K562 (cell line): ENCODE measurements at regions not wholly inside any gene's neighbourhood (a gene's known extent, or its start where the extent isn't known, plus 50 kb on each side); places are given as distances from the start of the nearest gene placed in this dataset.

Experiments
- ATAC-seq: fragments of 200-7000 bp; cut with Tn5 transposase; 3 replicates; pipeline ENCODE4 v1.9.1; 2020; ENCODE audit warnings: moderate library complexity
- BruUV-seq: library from RNA; stranded (reverse); fragments of 400-500 nt; replicated peaks from 2 replicates; lab custom pipeline; 2021; lab: Mats Ljungman, UMichigan
- CTCF ChIA-PET: fragments of 300-600 bp; formaldehyde crosslinking; extraction: SDS; loops from one replicate; lab custom pipeline; 2021; ENCODE audit warnings: low intra/inter-chr PET ratio; lab: Yijun Ruan, JAX
- POLR2A ChIA-PET: fragments of 300-600, 350-650 bp; sonication (Branson Sonifier 250); formaldehyde crosslinking; extraction: SDS; loops from one replicate; lab custom pipeline; 2021; ENCODE audit warnings: antibody characterized with exemption, inconsistent platforms; lab: Yijun Ruan, JAX
- DNase-seq, 4 experiments: peaks; one replicate each; pipeline versions ENCODE4 v3.0.0 to v3.0.0-alpha.2; 2011 to 2018; ENCODE audit warnings: low spot score in 3 of 4, mixed read lengths in 3 of 4; ENCODE audit errors: extremely low read depth in 1 of 4
- FAIRE-seq: peaks from 2 replicates; lab custom pipeline; 2011; peaks lifted over from hg19 to GRCh38; lab: Jason Lieb, UNC
- H2AFZ ChIP-seq: 2 replicates; pipeline ENCODE4 v1.6.0; 2011; ENCODE audit warnings: low read depth, low read length, control low read depth, inconsistent platforms
- H3K27ac ChIP-seq: fragments of 200-600 bp; 3 replicates; pipeline ENCODE4 v1.8.0; 2011; ENCODE audit warnings: low read depth, mild to moderate bottlenecking, control low read depth, inconsistent platforms, low read length, moderate library complexity, mixed read lengths; ENCODE audit errors: extremely low read depth
- H3K27me3 ChIP-seq, 2 experiments: fragments of 300-600 bp in 1 of 2; 2 replicates in 1 of 2; 3 replicates in 1 of 2; pipeline versions ENCODE4 v1.6.0 to v1.8.0; 2011; ENCODE audit warnings: inconsistent platforms in 2 of 2, low read length in 2 of 2, mild to moderate bottlenecking in 1 of 2, mixed read lengths in 1 of 2, moderate library complexity in 1 of 2; ENCODE audit not compliant: control insufficient read depth in 2 of 2, insufficient read depth in 2 of 2
- H3K36me3 ChIP-seq: fragments of 300-600 bp; 3 replicates; pipeline ENCODE4 v1.8.0; 2011; ENCODE audit warnings: mild to moderate bottlenecking, low read length, inconsistent platforms; ENCODE audit not compliant: control insufficient read depth, insufficient read depth
- H3K4me1 ChIP-seq, 2 experiments: fragments of 200-600 bp in 1 of 2; replicated peaks in 1 of 2; 2 replicates in 1 of 2; 3 replicates in 1 of 2; pipeline versions ENCODE4 v1.5.1 to v1.8.0; 2011; ENCODE audit warnings: inconsistent platforms in 2 of 2, low read length in 2 of 2, mild to moderate bottlenecking in 1 of 2, mixed read lengths in 1 of 2, moderate library complexity in 1 of 2; ENCODE audit not compliant: control insufficient read depth in 2 of 2, insufficient read depth in 2 of 2
- H3K4me2 ChIP-seq: 2 replicates; pipeline ENCODE4 v1.6.1; 2011; ENCODE audit warnings: low read length, control low read depth, inconsistent platforms, mixed read lengths; ENCODE audit not compliant: insufficient read depth
- H3K4me3 ChIP-seq: fragments of 200-600 bp; sonication (generic), shearing (Covaris generic); 2 replicates; pipeline ENCODE4 v1.5.1; 2016; ENCODE audit warnings: control low read depth, inconsistent platforms
- H3K79me2 ChIP-seq: fragments of 200-600 bp; 3 replicates; pipeline ENCODE4 v1.8.0; 2011; ENCODE audit warnings: low read length, inconsistent platforms; ENCODE audit not compliant: control insufficient read depth, insufficient read depth
- H3K9ac ChIP-seq, 2 experiments: 2 replicates each; pipeline versions ENCODE4 v1.6.0 to v1.6.1; 2011; ENCODE audit warnings: low read depth in 2 of 2, low read length in 2 of 2, control low read depth in 1 of 2, inconsistent platforms in 1 of 2, mild to moderate bottlenecking in 1 of 2, mixed read lengths in 1 of 2; ENCODE audit not compliant: insufficient read depth in 1 of 2
- H3K9me1 ChIP-seq: one replicate; pipeline ENCODE4 v1.6.0; 2011; ENCODE audit warnings: inconsistent platforms, mild to moderate bottlenecking, low read length, moderate library complexity; ENCODE audit not compliant: control insufficient read depth, insufficient read depth
- H3K9me3 ChIP-seq: replicated peaks from 2 replicates; pipeline ENCODE4 v1.5.1; 2011; ENCODE audit warnings: low read depth, low read length, inconsistent platforms; ENCODE audit not compliant: control insufficient read depth, insufficient read depth
- H4K20me1 ChIP-seq: replicated peaks from 2 replicates; pipeline ENCODE4 v1.6.1; 2011; ENCODE audit warnings: low read length, inconsistent platforms, mixed read lengths; ENCODE audit not compliant: control insufficient read depth, insufficient read depth
- BACH1 ChIP-seq: fragments of 200-800 bp; sonication (Bioruptor generic); IDR thresholded peaks from 2 replicates; pipeline ENCODE4 v1.6.1; 2016; ENCODE audit warnings: missing genetic modification characterization, missing compliant biosample characterization
- CTBP1 ChIP-seq: fragments of 450-650 bp; IDR thresholded peaks from 2 replicates; pipeline ENCODE4 v1.6.1; 2016; ENCODE audit warnings: borderline replicate concordance
- L3MBTL2 ChIP-seq: fragments of 450-650 bp; IDR thresholded peaks from 2 replicates; pipeline ENCODE4 v1.6.1; 2016; ENCODE audit warnings: mild to moderate bottlenecking, moderate library complexity
- PHF8 ChIP-seq: fragments of 200-600 bp; sonication (generic); IDR thresholded peaks from 2 replicates; pipeline ENCODE4 v1.6.1; 2012; ENCODE audit warnings: mixed run types, mild to moderate bottlenecking, inconsistent platforms, low read length, moderate library complexity, borderline replicate concordance
- RNF2 ChIP-seq: sonication (generic); IDR thresholded peaks from 2 replicates; pipeline ENCODE4 v1.6.1; 2016
- SMARCC2 ChIP-seq: fragments of 450-650 bp; IDR thresholded peaks from 2 replicates; pipeline ENCODE4 v1.6.1; 2017; ENCODE audit warnings: antibody characterized with exemption, moderate library complexity, mild to moderate bottlenecking, low read depth
- SREBF2 ChIP-seq: sonication (generic); formaldehyde crosslinking; IDR thresholded peaks from 2 replicates; pipeline ENCODE4 v1.4.0; 2020; ENCODE audit warnings: mild to moderate bottlenecking, missing genetic modification reagents
- STAT5A ChIP-seq: IDR thresholded peaks from 2 replicates; pipeline ENCODE4 v1.6.1; 2012; ENCODE audit warnings: low read length, inconsistent platforms, borderline replicate concordance
- TCF3 ChIP-seq: sonication (generic); formaldehyde crosslinking; IDR thresholded peaks from 2 replicates; pipeline ENCODE4 v1.4.0; 2020; ENCODE audit warnings: mild to moderate bottlenecking, missing genetic modification reagents
- TCF7L2 ChIP-seq: fragments of 150-350 bp; IDR thresholded peaks from 2 replicates; pipeline ENCODE4 v1.6.1; 2016; ENCODE audit warnings: low read depth, mild to moderate bottlenecking, low read length, moderate library complexity
- ZC3H11A ChIP-seq: IDR thresholded peaks from 2 replicates; pipeline ENCODE4 v1.6.1; 2012; ENCODE audit warnings: low read depth, low read length, improper control_type of control experiment
- ZNF431 ChIP-seq: sonication (generic); formaldehyde crosslinking; IDR thresholded peaks from 2 replicates; pipeline ENCODE4 v1.8.0; 2022; ENCODE audit warnings: mild to moderate bottlenecking, missing genetic modification reagents
- ZNF518B ChIP-seq: fragments of 250-450 bp; sonication (Bioruptor Pico); IDR thresholded peaks from 2 replicates; pipeline ENCODE4 v1.5.0; 2021; ENCODE audit warnings: mild to moderate bottlenecking, moderate library complexity
- WGBS: fragments of 100-300 bp; shearing (Covaris generic); methylation state at CpG from one replicate; pipeline ENCODE4 v1.1.6; 2016; ENCODE audit warnings: low coverage, mixed read lengths; ENCODE audit not compliant: insufficient coverage; ENCODE audit errors: missing lambda C conversion rate; 5-methylcytosine and 5-hydroxymethylcytosine counted together
- in situ Hi-C: fragments of 300-500 bp; cut with MboI; formaldehyde crosslinking; loops from 4 replicates; pipeline ENCODE4 v1.15.0; 2018; ENCODE audit warnings: inconsistent platforms, mixed read lengths
- intact Hi-C: fragments of 100-400 bp; cut with micrococcal nuclease; formaldehyde crosslinking; loops from 2 replicates; pipeline ENCODE4 v1.14.2; 2022

- no peak overlapping the region for H3K4me3 ChIP-seq
- in situ Hi-C loops = no loop called here
- BruUV-seq = no TSS peak
- no peaks in the 10 kb centered on the region for H3K9me3 ChIP-seq
- ChIA-PET POLR2A (no interaction called here), CTCF (no interaction called here)
- H3K4me1 ChIP-seq = no peaks in the 10 kb centered on the region
- intact Hi-C loops = no loop called here
- H3K9me1 ChIP-seq = no peaks in the 10 kb centered on the region
- no peaks in the 10 kb centered on the region for H3K79me2 ChIP-seq
- no peak for FAIRE-seq
- WGBS = 0% methylated on average over 3 of the region's 3 CpGs
- DNase-seq = no peak
- ATAC-seq = no peak
- no peak overlapping the region for H2AFZ ChIP-seq
- H3K4me2 ChIP-seq = no peak overlapping the region
- no peak overlapping the region for H3K27ac ChIP-seq
- no peaks in the 10 kb centered on the region for H3K27me3 ChIP-seq
- no peak overlapping the region for H3K9ac ChIP-seq
- H4K20me1 ChIP-seq = no peaks in the 10 kb centered on the region
- TF ChIP-seq ZNF431 (CRISPR knock-in tag) (no peak), TCF3 (no peak), CTBP1 (no peak), SMARCC2 (no peak), ZC3H11A (no peak), SREBF2 (no peak), L3MBTL2 (no peak), PHF8 (no peak), ZNF518B (no peak), RNF2 (no peak), TCF7L2 (no peak), BACH1 (no peak), STAT5A (no peak)
- no peaks in the 10 kb centered on the region for H3K36me3 ChIP-seq
Measured at GRCh38 chr5:128857076-128857677, 108.1 kb upstream of the SLC27A6 start.
